NCI-H446 (cell line): ENCODE measurements at regions not wholly inside any gene's neighbourhood (a gene's known extent, or its start where the extent isn't known, plus 50 kb on each side); places are given as distances from the start of the nearest gene placed in this dataset.

Experiments used
- DNase-seq, 2 experiments: peaks; one replicate each; lab custom pipeline; 2025; lab: John Stamatoyannopoulos, UW

- no peak for DNase-seq
Observed at GRCh38 chr14:100638211-100638855, 51.1 kb upstream of the BEGAIN start.

DNA sequence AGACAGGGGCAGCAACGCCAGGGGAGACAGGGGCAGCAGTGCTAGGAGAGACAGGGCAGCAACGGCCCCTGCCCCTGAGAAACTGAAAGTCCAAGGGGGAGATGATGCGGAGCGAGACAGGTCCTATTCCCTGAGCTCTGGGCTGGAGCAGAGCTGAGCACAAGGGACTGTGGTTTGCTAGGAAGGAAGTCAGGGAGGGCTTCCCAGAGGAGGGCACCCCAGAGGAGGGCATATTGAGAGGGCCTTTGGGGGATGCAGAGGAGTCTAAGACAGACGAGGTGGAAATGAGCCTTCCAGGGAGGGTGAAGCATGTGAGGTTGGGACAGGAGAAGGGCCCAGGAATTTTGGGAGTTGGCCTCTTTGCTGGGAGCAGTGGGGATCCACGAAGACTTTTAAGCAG, 52.1 kb upstream of the BEGAIN start:
- no peak for DNase-seq

DNA sequence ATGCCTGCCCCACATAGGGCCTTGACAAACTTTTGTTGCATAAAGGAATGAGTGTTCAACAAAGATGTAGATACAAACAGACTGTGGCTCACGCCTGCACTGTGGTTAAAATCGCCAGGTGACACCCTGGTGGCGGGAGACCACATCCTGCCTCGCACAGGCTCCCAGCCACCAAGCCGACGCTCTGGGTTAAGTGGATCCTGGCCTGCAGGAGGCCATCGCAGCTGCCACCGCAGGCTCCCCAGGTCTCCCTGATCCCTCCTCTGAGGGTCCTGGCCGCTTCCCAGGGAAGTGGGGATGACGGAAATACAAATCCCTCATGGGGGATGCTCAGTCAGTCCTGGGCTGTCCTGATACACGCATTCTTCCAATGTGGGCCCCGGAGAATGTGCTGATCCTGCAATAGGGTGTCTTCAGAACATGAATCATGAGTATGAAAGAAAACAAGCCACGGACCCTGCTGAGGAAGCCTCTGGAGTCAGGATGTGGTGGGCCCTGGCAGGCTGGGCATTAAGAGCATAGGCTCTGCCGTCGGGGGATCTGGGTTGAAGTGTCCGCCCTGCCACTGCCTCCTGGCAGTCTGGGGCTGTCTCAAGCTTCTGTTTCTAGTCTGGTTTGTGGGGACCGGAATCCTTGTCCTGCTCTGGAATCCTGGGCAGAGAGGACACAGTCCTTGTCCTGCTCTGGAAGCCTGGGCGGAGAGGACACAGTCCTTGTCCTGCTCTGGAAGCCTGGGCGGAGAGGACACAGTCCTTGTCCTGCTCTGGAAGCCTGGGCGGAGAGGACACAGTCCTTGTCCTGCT, 53.5 kb upstream of the BEGAIN start:
- DNase-seq = no peak

- no peak for DNase-seq
Observed at GRCh38 chr14:100641274-100641860, 54.1 kb upstream of the BEGAIN start.

DNA sequence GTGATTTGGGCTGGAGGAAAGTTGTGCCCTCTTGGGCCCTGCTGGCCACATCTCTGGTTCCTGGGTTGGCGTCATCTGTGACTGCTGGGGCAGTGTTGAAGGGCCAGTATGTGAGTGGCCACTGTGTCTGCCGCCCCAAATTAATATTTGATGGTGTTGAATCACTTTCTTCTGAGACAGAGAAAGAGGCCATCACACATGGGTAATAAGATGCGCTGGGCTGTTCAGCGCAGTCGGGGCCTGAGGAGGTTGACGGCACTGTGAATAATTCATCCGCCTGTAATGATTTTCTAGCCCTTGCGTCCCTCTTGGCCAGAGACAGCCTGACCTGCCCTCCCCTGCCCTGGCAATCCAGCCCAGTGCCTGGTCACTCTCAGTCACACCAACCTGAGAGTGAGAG, 56.2 kb upstream of the BEGAIN start:
- no peak for DNase-seq

- no peak for DNase-seq
Observed at GRCh38 chr14:100644383-100644782, 57.2 kb upstream of the BEGAIN start.

DNA sequence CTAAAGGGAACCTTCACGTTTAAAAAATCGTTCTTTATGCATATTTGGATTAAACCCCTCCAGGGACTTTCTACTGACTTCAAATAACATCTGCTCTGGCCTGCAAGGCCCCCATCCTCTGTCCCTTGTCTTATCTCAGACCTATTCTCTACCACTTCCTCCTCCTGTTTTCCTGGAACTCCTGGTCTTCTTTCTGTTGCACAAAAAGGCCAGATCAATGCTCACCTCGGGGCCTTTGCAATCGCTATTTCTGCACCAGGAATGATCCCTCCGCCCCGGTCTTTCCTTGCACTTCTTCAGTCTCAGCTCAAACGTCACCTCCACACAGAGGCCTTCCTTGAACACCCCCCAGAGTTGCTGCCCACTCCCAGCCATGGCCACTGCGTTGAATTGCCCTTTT, 57.6 kb upstream of the BEGAIN start:
- DNase-seq = no peak

- DNase-seq = peak; percentile 83 to 93
Observed at GRCh38 chr14:100645196-100645981, 58.2 kb upstream of the BEGAIN start.

DNA sequence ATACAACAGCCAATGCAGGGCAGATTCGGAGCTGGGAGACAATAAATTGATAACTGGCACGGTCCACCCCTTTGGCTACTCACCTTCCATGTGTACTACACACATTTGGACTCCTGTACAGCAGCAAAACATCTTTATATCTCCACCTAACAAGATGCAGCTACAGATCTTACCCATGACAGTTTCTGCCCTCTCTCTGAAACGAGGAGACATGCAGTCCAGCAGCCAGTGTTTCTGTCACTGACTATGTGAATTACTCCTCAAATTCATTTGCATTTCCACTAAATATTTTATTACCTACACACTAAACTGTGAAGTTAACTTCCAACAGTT, 58.7 kb upstream of the BEGAIN start:
- no peak for DNase-seq

DNA sequence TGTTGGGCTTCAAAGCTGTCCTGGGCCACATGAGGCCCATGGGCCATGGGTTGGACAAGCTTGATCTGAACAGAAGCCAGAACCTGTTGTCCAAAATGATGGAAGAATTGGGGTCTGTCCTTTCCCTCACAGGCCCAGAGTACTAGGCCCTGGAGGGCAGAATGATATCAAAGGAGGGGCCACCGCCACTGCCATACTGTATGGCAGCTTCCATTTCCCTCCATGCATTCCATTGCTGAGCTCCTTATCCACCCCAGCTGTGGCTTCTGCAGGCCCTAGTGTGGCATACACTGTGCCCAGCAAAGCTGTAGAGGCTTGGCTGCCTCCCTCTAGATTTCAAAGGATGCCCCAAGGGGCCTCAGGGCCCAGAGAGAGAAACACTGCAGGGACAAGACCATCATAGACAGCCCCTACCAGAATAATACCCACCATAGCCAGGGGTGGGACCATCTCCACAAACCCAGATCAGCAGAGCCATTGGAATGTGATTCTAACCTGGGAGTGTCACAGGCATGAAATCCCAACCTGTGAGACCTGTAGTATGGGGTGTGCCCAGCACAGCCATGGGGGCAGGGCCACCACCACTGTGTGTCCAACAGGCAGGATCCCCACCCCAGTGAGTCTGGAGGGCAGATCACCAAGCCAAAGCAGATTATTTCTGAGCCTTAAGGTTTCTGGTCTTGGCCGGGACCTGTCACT, 61.4 kb upstream of the BEGAIN start:
- DNase-seq = no peak

- DNase-seq = no peak
Observed at GRCh38 chr14:100649173-100649519, 61.9 kb upstream of the BEGAIN start.

DNA sequence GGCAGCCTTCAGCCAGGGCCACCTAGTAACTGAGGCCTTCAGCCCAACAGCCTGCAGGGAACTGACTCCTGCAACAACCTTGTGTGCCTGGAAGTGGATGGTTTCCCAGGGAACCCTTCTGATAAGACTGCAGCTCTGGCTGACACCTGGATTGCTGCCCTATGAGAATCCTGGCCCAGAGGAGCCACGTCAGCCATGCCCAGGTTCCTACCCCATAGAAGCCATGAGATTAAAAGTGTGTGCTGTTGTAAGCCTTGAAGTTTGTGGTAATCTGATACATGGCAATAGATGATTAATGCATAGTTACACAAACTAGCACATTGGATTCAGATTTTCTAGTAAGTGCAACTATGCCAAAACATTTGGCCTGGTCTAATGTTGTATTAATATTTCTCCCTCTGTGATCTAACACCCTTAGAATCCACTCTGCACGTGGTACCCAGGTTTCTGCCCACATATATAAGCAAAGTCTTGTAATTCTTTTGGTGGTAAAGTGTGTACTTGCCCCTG, 64.8 kb upstream of the BEGAIN start:
- no peak for DNase-seq

GRCh38 chr14:100652744-100653143, 65.5 kb upstream of the BEGAIN start:
- no peak for DNase-seq

DNA sequence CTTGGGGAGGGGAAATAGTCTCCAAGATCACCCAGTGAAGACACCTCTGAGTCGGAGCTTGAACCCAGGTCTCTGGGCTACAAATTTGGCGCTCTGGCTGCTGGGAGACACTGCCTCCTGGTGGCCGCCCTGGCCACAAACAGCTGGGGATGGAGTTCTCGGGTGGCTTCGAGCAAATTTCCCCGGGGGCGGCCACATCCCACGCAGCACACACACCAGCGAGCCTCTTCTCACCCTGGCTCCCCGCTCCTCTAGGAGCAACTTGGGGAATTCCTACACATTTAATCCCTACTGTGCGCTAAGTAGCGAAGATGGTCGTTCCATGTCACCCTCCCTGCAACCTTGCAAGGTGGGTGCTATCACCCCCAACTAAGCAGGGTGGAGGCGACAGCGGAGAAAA, 66.2 kb upstream of the BEGAIN start:
- DNase-seq = no peak

- DNase-seq = no peak
Observed at GRCh38 chr14:100654025-100654813, 67.0 kb upstream of the BEGAIN start.

GRCh38 chr14:100654814-100655740, 67.9 kb upstream of the BEGAIN start:
- DNase-seq = no peak

DNA sequence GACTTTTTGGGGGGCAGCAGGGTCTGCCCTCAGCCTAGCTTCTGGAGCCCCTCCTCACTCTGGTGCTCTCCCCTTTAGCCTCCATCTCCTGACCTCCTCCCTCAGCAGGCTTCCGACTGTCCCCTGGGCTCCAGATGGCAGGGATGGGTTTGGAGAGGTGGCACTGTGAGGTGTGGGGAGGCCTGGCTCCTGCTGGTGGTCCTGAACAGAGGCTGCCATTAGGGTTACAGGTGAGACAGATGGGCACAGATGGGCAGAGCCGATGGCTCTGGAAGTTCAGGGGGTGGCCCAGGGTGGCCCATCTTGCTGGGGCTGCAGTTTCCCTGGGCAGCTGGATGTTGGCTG, 68.5 kb upstream of the BEGAIN start:
- DNase-seq = no peak

GRCh38 chr14:100656996-100657395, 69.7 kb upstream of the DLK1 start:
- DNase-seq = no peak

DNA sequence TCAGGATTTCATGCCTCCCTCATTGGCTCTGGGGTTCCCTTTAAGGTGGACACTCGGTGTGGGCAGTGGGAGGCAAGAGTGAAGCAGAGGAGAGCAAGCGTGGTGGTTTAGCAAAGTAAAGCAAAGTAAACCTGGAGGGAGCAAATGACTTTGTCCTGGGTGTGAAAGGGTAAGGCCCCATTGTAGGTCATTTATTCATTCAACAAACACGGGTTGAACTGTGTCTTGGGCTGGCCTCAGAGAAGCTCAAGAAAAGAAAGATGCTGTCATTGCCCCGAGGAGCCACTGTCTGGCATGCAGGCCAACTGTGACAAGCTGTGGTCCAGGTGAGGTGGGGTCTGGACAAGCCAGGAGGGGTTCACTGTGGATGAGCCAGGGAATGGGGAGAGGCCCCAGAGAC, 68.9 kb upstream of the DLK1 start:
- no peak for DNase-seq
